Mesenchymal stem cell (in vitro differentiated cells and primary cell): ENCODE measurements at regions not wholly inside any gene's neighbourhood (a gene's known extent, or its start where the extent isn't known, plus 50 kb on each side); places are given as distances from the start of the nearest gene placed in this dataset.

Source experiments
- DNase-seq: peaks from one replicate; pipeline ENCODE4 v3.0.0-alpha.2; 2013
- H2AFZ ChIP-seq: one replicate; pipeline ENCODE4 v1.6.1; 2013; ENCODE audit warnings: low read depth, mild to moderate bottlenecking, control low read depth, inconsistent platforms, low read length, moderate library complexity
- H2AK5ac ChIP-seq: 2 replicates; pipeline ENCODE4 v1.6.1; 2013; ENCODE audit warnings: low read length, moderate library complexity, mild to moderate bottlenecking, inconsistent platforms; ENCODE audit not compliant: severe bottlenecking
- H2BK120ac ChIP-seq: one replicate; pipeline ENCODE4 v1.6.1; 2013; ENCODE audit warnings: low read depth, mild to moderate bottlenecking, inconsistent platforms, low read length, moderate library complexity
- H2BK12ac ChIP-seq, 2 experiments: one replicate each; pipeline ENCODE4 v1.6.1; 2013; ENCODE audit warnings: inconsistent platforms in 2 of 2, low read length in 2 of 2, mild to moderate bottlenecking in 2 of 2, moderate library complexity in 2 of 2, control low read depth in 1 of 2
- H2BK15ac ChIP-seq: one replicate; pipeline ENCODE4 v1.6.1; 2013; ENCODE audit warnings: mild to moderate bottlenecking, low read depth, inconsistent platforms; ENCODE audit not compliant: poor library complexity, severe bottlenecking
- H2BK5ac ChIP-seq: 2 replicates; pipeline ENCODE4 v1.6.1; 2013; ENCODE audit warnings: low read depth, mild to moderate bottlenecking, low read length, control low read depth, inconsistent platforms; ENCODE audit not compliant: poor library complexity, severe bottlenecking
- H3K14ac ChIP-seq, 2 experiments: one replicate each; pipeline ENCODE4 v1.6.1; 2013; ENCODE audit warnings: inconsistent platforms in 2 of 2, low read length in 2 of 2, control low read depth in 1 of 2, mild to moderate bottlenecking in 1 of 2, moderate library complexity in 1 of 2
- H3K18ac ChIP-seq, 2 experiments: one replicate each; pipeline ENCODE4 v1.6.1; 2013; ENCODE audit warnings: inconsistent platforms in 2 of 2, low read length in 2 of 2, control low read depth in 1 of 2, low read depth in 1 of 2, mild to moderate bottlenecking in 1 of 2
- H3K23ac ChIP-seq, 2 experiments: one replicate each; pipeline ENCODE4 v1.6.1; 2013; ENCODE audit warnings: inconsistent platforms in 2 of 2, low read length in 2 of 2, mild to moderate bottlenecking in 2 of 2, moderate library complexity in 2 of 2, control low read depth in 1 of 2
- H3K27ac ChIP-seq: 2 replicates; pipeline ENCODE4 v1.5.1; 2013; ENCODE audit warnings: mild to moderate bottlenecking, moderate library complexity, low read length, control low read depth, inconsistent platforms; ENCODE audit not compliant: poor library complexity, severe bottlenecking
- H3K27me3 ChIP-seq, 2 experiments: 2 replicates each; pipeline versions ENCODE4 v1.6.1 to v1.7.0; 2013; ENCODE audit warnings: low read length in 2 of 2, mild to moderate bottlenecking in 2 of 2, moderate library complexity in 2 of 2, control low read depth in 1 of 2, inconsistent platforms in 1 of 2; ENCODE audit not compliant: control insufficient read depth in 1 of 2, insufficient read depth in 1 of 2
- H3K36me3 ChIP-seq, 2 experiments: 2 replicates each; pipeline versions ENCODE4 v1.6.1 to v1.7.0; 2013; ENCODE audit warnings: low read length in 2 of 2, control low read depth in 1 of 2, inconsistent platforms in 1 of 2, low read depth in 1 of 2, mild to moderate bottlenecking in 1 of 2; ENCODE audit not compliant: insufficient read depth in 2 of 2, control insufficient read depth in 1 of 2
- H3K4ac ChIP-seq, 2 experiments: one replicate each; pipeline ENCODE4 v1.6.1; 2013; ENCODE audit warnings: inconsistent platforms in 2 of 2, low read length in 2 of 2, mild to moderate bottlenecking in 2 of 2, moderate library complexity in 2 of 2, control low read depth in 1 of 2, low read depth in 1 of 2
- H3K4me1 ChIP-seq: 2 replicates; pipeline ENCODE4 v1.6.1; 2013; ENCODE audit warnings: low read depth, low read length, control low read depth; ENCODE audit not compliant: control insufficient read depth, insufficient read depth
- H3K4me2 ChIP-seq: 2 replicates; pipeline ENCODE4 v1.6.1; 2013; ENCODE audit warnings: low read length, mild to moderate bottlenecking, inconsistent platforms; ENCODE audit not compliant: poor library complexity, severe bottlenecking
- H3K4me3 ChIP-seq, 2 experiments: 2 replicates each; pipeline versions ENCODE4 v1.5.1 to v1.7.0; 2013; ENCODE audit warnings: low read length in 2 of 2, mild to moderate bottlenecking in 2 of 2, control low read depth in 1 of 2, low read depth in 1 of 2; ENCODE audit not compliant: insufficient read depth in 1 of 2
- H3K79me1 ChIP-seq: replicated peaks from 2 replicates; pipeline ENCODE4 v1.6.1; 2013; ENCODE audit warnings: mild to moderate bottlenecking, control low read depth, low read length, inconsistent platforms; ENCODE audit not compliant: poor library complexity, severe bottlenecking
- H3K9ac ChIP-seq: 2 replicates; pipeline ENCODE4 v1.7.0; 2013; ENCODE audit warnings: mild to moderate bottlenecking, low read length, moderate library complexity
- H3K9me3 ChIP-seq: 2 replicates; pipeline ENCODE4 v1.7.0; 2013; ENCODE audit warnings: mild to moderate bottlenecking, low read length; ENCODE audit not compliant: control insufficient read depth
- H4K8ac ChIP-seq: one replicate; pipeline ENCODE4 v1.6.1; 2013; ENCODE audit warnings: inconsistent platforms, mild to moderate bottlenecking, low read length, moderate library complexity
- H4K91ac ChIP-seq: one replicate; pipeline ENCODE4 v1.6.1; 2013; ENCODE audit warnings: mild to moderate bottlenecking, low read length, inconsistent platforms
- WGBS: methylation state at CpG from one replicate; pipeline ENCODE4 v1.1.7; 2013; ENCODE audit warnings: mixed read lengths; 5-methylcytosine and 5-hydroxymethylcytosine counted together

GRCh38 chr2:56531668-56532420, 348.1 kb downstream of the CCDC85A start:
- Histone ChIP-seq H2AFZ (no peak overlapping the region), H3K4me2 (no peak overlapping the region), H4K8ac (peak overlapping the region; percentile 23), H4K91ac (no peak overlapping the region), H2BK15ac (no peak overlapping the region), H3K4me3 (no peak overlapping the region), H3K18ac (peak overlapping the region in 1 of 2 experiments; percentile 75), H2BK120ac (no peak overlapping the region), H3K27ac (no peak overlapping the region), H3K4me1 (no peaks in the 10 kb centered on the region), H3K23ac (no peak overlapping the region), H3K4ac (peak overlapping the region in 1 of 2 experiments; percentile 41), H2BK12ac (no peak overlapping the region), H3K36me3 (no peaks in the 10 kb centered on the region), H2BK5ac (no peak overlapping the region), H3K27me3 (no peaks in the 10 kb centered on the region), H3K9me3 (no peaks in the 10 kb centered on the region), H3K14ac (peak overlapping the region in 1 of 2 experiments; percentile 28), H2AK5ac (no peak overlapping the region), H3K9ac (no peak overlapping the region), H3K79me1 (no peaks in the 10 kb centered on the region)
- peak; percentile 58 for DNase-seq

DNA sequence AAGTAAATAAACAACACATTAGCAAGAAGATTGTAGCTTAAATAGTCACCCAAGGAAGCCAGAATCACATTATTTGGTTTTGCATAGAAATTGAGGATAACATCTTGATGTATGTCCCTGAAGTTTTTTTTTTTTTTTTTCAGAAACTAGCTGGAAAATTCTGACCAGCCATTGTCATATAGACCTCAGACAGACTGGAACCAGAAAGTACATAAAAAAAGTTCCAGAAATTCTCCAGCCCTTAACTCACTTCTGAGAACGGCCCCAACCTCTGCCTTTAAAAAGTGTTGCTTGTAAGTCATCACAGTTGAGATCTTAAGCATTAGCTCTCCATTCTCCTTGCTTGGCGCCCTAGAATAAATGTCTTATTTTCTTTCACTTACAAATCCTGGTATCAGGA, 350.5 kb downstream of the CCDC85A start:
- peak overlapping the region in 1 of 2 experiments; percentile 34 for H3K23ac ChIP-seq
- no peak overlapping the region for H2BK5ac ChIP-seq
- H3K18ac ChIP-seq: peak overlapping the region in 1 of 2 experiments; percentile 33
- peak overlapping the region; percentile 34 for H2BK120ac ChIP-seq
- no peaks in the 10 kb centered on the region for H3K4me1 ChIP-seq
- H3K27ac ChIP-seq: no peak overlapping the region
- H2AFZ ChIP-seq: no peak overlapping the region
- no peak overlapping the region for H2BK12ac ChIP-seq
- no peak overlapping the region for H3K14ac ChIP-seq
- no peaks in the 10 kb centered on the region for H3K79me1 ChIP-seq
- H2BK15ac ChIP-seq: no peak overlapping the region
- no peak overlapping the region for H4K91ac ChIP-seq
- H2AK5ac ChIP-seq: no peak overlapping the region
- 53% methylated on average over 2 of the region's 2 CpGs for WGBS
- H3K4ac ChIP-seq: no peak overlapping the region
- no peaks in the 10 kb centered on the region for H3K36me3 ChIP-seq
- H3K9me3 ChIP-seq: no peaks in the 10 kb centered on the region
- peak; percentile 45 for DNase-seq
- no peak overlapping the region for H3K9ac ChIP-seq
- no peak overlapping the region for H3K4me2 ChIP-seq
- no peak overlapping the region for H3K4me3 ChIP-seq
- no peak overlapping the region for H4K8ac ChIP-seq
- no peaks in the 10 kb centered on the region for H3K27me3 ChIP-seq

GRCh38 chr2:56537756-56538155, 354.0 kb downstream of the CCDC85A start:
- DNase-seq: no peak
- Histone ChIP-seq H3K27me3 (no peaks in the 10 kb centered on the region), H2AFZ (no peak overlapping the region), H3K4me2 (no peak overlapping the region), H3K4me3 (no peak overlapping the region), H2BK12ac (no peak overlapping the region), H3K27ac (no peak overlapping the region), H3K14ac (no peak overlapping the region), H3K18ac (no peak overlapping the region), H2AK5ac (no peak overlapping the region), H3K9ac (no peak overlapping the region), H3K36me3 (no peaks in the 10 kb centered on the region), H2BK5ac (no peak overlapping the region), H3K23ac (no peak overlapping the region), H2BK15ac (no peak overlapping the region), H3K4ac (no peak overlapping the region), H4K91ac (no peak overlapping the region), H2BK120ac (no peak overlapping the region), H3K79me1 (no peaks in the 10 kb centered on the region), H4K8ac (no peak overlapping the region), H3K4me1 (no peaks in the 10 kb centered on the region), H3K9me3 (peaks cover 4% of the 10 kb centered on the region)
- WGBS: 54% methylated on average over 3 of the region's 3 CpGs

DNA sequence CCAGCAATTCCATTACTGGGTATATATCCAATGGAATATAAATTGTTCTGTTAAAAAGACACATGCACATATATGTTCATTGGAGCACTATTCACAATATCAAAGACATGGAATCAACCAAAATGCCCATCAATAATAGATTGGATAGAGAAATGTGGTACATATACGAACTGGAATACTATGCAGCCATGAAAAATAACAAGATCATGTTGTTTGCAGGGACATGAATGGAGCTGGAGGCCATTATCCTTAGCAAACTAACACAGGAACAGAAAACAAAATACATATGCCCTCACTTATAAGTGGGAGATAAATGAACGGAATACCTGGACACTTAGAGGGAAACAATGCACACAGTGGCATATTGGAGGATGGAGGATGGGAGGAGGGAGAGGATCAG, 355.8 kb downstream of the CCDC85A start:
- Histone ChIP-seq H3K79me1 (no peaks in the 10 kb centered on the region), H2BK120ac (no peak overlapping the region), H4K8ac (no peak overlapping the region), H2AK5ac (no peak overlapping the region), H3K14ac (no peak overlapping the region), H3K4ac (no peak overlapping the region), H3K9me3 (peaks cover 4% of the 10 kb centered on the region), H3K27ac (no peak overlapping the region), H4K91ac (no peak overlapping the region), H2BK15ac (no peak overlapping the region), H3K4me2 (no peak overlapping the region), H3K23ac (no peak overlapping the region), H2BK5ac (no peak overlapping the region), H2AFZ (no peak overlapping the region), H3K36me3 (no peaks in the 10 kb centered on the region), H3K9ac (no peak overlapping the region), H3K4me1 (no peaks in the 10 kb centered on the region), H3K4me3 (no peak overlapping the region), H3K18ac (no peak overlapping the region), H3K27me3 (no peaks in the 10 kb centered on the region), H2BK12ac (no peak overlapping the region)
- no peak for DNase-seq
- no CpG with 5 or more reads among the region's 2 CpGs for WGBS
